ENCODE measurements at regions not wholly inside any gene's neighbourhood (a gene's known extent, or its start where the extent isn't known, plus 50 kb on each side); places are given as distances from the start of the nearest gene placed in this dataset.

GRCh38 chr18:54672846-54673475 is 81.9 kb downstream of the DYNAP start (continued):
- TF ChIP-seq FOSL1 (tag; conservative IDR thresholded peaks at IDR 0.05) (no peak), HMGN3 (IDR thresholded peaks at IDR 0.05; ENCODE audit: borderline replicate concordance, extremely low read depth, insufficient read length, low read depth, low read length) (no peak), NFE2 (IDR thresholded peaks at IDR 0.05; ENCODE audit: low read depth) (no peak), FOXP4 (CRISPR knock-in tag; IDR thresholded peaks at IDR 0.05; ENCODE audit: borderline replicate concordance) (no peak), SAP30 (IDR thresholded peaks at IDR 0.05; ENCODE audit: borderline replicate concordance, insufficient read depth, low read depth, low read length, poor library complexity, severe bottlenecking) (no peak), BDP1 (IDR thresholded peaks at IDR 0.05; ENCODE audit: insufficient read depth, insufficient read length) (no peak), TAF9B (IDR thresholded peaks at IDR 0.05; ENCODE audit: partially characterized antibody) (no peak)

DNA sequence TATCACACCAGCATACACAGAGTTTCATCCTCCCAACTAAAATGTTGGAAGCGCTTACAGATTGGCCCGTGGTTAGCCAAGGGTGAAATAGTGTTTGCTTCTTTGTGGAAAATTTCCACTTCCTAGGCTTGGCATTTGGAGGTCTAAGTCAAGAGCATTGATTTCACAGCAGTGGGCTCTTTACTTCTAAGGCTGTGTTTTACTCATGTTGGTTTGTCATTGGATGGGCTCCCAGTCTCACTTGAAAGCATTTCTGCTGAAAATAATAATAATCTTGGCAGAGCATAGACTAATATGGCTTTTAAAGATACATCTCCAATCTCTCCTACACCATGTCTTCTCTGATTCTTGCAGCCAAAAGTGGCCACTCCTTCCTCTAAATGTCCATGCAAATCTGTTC is 82.9 kb downstream of the DYNAP start:
- ChIA-PET CTCF (ENCODE audit: low intra/inter-chr PET ratio) (no interaction called here), POLR2A (no interaction called here)
- WGBS (ENCODE audit: insufficient coverage, low coverage, missing lambda C conversion rate): 6% methylated on average over 2 of the region's 2 CpGs
- no peak overlapping the region for H3K4me3 ChIP-seq
- H3K4me1 ChIP-seq (replicated peaks in 1 of 2; ENCODE audit: control insufficient read depth in 2 of 2, insufficient read depth in 2 of 2, low read length in 2 of 2): no peaks in the 10 kb centered on the region
- DNase-seq (ENCODE audit: extremely low read depth in 1 of 4, low spot score in 3 of 4): no peak
- no peaks in the 10 kb centered on the region for H3K36me3 ChIP-seq (ENCODE audit: control insufficient read depth, insufficient read depth, low read length)
- intact Hi-C loops (cut with micrococcal nuclease) (loop anchor here (5.0 kb wide), 1 partner anchor 117 kb away; no protein-coding TSS in a partner anchor), in situ Hi-C loops (cut with MboI) (no loop called here)
- H3K9ac ChIP-seq (ENCODE audit: insufficient read depth in 1 of 2, low read depth in 2 of 2, low read length in 2 of 2): no peak overlapping the region
- no peak overlapping the region for H3K27ac ChIP-seq (ENCODE audit: extremely low read depth, low read depth, low read length)
- H3K9me1 ChIP-seq (ENCODE audit: control insufficient read depth, insufficient read depth, low read length): no peaks in the 10 kb centered on the region
- H3K27me3 ChIP-seq (ENCODE audit: control insufficient read depth in 2 of 2, insufficient read depth in 2 of 2, low read length in 2 of 2): no peaks in the 10 kb centered on the region
- no peaks in the 10 kb centered on the region for H4K20me1 ChIP-seq (replicated peaks; ENCODE audit: control insufficient read depth, insufficient read depth, low read length)
- H3K79me2 ChIP-seq (ENCODE audit: control insufficient read depth, insufficient read depth, low read length): no peaks in the 10 kb centered on the region
- no peak for ATAC-seq
- no peaks in the 10 kb centered on the region for H3K9me3 ChIP-seq (replicated peaks; ENCODE audit: control insufficient read depth, insufficient read depth, low read depth, low read length)
- FAIRE-seq: no peak
- BruUV-seq (replicated peaks): no TSS peak
- H3K4me2 ChIP-seq (ENCODE audit: insufficient read depth, low read length): no peak overlapping the region
- no peak overlapping the region for H2AFZ ChIP-seq (ENCODE audit: low read depth, low read length)
- TF ChIP-seq PREB (CRISPR knock-in tag; IDR thresholded peaks at IDR 0.05): no peak
- TF ChIP-seq, protein P1, sequence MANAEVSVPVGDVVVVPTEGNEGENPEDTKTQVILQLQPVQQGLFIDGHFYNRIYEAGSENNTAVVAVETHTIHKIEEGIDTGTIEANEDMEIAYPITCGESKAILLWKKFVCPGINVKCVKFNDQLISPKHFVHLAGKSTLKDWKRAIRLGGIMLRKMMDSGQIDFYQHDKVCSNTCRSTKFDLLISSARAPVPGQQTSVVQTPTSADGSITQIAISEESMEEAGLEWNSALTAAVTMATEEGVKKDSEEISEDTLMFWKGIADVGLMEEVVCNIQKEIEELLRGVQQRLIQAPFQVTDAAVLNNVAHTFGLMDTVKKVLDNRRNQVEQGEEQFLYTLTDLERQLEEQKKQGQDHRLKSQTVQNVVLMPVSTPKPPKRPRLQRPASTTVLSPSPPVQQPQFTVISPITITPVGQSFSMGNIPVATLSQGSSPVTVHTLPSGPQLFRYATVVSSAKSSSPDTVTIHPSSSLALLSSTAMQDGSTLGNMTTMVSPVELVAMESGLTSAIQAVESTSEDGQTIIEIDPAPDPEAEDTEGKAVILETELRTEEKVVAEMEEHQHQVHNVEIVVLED (CRISPR knock-in tag; IDR thresholded peaks at IDR 0.05): no peak
- TF ChIP-seq NR2C1 (IDR thresholded peaks at IDR 0.05): no peak
- TF ChIP-seq NR2C1 (tag; IDR thresholded peaks at IDR 0.05): no peak
- no peak for TF ChIP-seq DACH1 (IDR thresholded peaks at IDR 0.05; ENCODE audit: partially characterized antibody)
- no peak for TF ChIP-seq ZNF175 (CRISPR knock-in tag; IDR thresholded peaks at IDR 0.05; ENCODE audit: low read depth)
- no peak for TF ChIP-seq EWSR1 (IDR thresholded peaks at IDR 0.05; ENCODE audit: borderline replicate concordance, low read depth, partially characterized antibody)
- TF ChIP-seq NR0B1 (IDR thresholded peaks at IDR 0.05; ENCODE audit: partially characterized antibody): no peak
